Suppressor macrophage (primary cell): ENCODE measurements at regions not wholly inside any gene's neighbourhood (a gene's known extent, or its start where the extent isn't known, plus 50 kb on each side); places are given as distances from the start of the nearest gene placed in this dataset.

Source experiments
- DNase-seq, 4 experiments: peaks; one replicate each; pipeline ENCODE4 v3.0.0-alpha.2; 2020 to 2022

- DNase-seq: peak; percentile 18 to 76 (median 55)
Observed at GRCh38 chr10:10460451-10460850, 557.2 kb upstream of the CELF2 start.

DNA sequence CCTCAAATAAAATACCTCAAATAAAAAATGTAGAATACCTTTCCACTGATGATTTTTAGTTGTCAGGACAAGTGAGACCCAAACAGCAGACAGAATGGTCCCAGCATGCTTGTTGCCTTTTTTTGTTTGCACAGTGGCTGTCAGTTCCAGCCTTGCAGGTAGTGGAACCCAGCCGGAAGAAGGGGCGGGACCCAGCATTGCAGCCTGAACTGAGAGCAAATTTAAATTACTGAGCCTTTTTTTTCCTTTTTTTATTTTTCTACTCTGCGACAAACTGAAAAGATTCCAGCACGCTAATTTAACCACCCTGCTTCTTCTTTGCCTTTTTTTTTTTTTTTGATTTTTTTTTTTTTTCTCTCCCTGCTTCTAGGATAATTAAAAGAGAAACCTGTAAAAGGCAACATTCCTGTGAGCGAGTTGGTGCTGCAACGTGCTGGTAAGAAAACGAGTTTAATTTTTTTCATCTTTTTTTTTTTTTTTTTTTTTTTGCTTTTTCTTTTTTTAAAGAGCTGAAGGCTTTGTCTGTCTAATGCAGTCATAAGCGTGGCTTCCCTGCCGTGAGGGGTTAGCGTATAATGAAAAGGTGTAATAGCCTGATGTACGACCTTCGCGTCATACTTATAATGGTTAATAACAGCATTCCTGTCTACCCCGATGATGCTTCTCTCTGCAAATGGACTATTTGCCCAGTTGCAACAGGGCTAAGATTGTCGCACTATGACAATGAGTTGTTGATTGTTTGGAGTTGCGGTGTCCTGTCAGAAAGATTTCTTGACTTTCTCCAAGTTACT, 555.3 kb upstream of the CELF2 start:
- DNase-seq: no peak

DNA sequence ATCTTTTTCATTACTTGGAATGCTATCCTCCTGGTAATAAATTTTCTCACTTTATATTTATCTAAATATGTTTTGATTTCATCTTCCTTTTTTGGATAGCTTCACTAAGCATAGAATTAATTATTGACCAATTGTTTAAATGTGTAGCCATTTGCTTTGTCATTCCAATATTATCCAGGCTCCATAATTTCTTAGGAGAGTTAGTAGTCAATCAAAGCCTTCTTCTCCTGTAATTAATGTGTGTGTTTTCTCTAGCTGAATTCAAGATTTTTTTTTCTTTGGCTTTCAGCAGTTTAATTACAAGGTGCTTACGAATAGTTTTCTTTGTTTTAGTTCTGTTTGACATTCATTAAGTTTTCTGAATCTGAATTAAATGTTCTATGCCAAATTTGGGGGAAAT, 545.9 kb upstream of the CELF2 start:
- DNase-seq: no peak

DNA sequence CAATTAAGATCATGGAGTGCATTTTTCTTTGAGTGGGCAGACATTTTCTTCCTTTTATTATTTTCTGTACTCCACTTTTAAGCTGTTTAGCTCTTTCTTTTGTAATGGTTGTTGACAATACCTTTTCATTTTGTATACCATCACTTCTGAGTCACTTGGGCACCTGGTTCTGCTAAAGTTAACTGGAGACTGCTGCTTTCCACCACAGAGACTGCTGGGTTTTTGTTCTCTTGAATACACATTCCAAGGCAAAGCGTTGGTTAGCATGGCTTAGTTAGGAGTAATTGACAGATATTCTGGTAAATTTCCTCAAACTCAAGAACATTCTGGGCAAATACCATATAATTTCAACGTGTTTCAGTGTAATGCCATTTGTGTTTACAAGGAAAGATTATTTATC, 541.9 kb upstream of the CELF2 start:
- no peak for DNase-seq

- DNase-seq: no peak
Observed at GRCh38 chr10:10477844-10478243, 539.8 kb upstream of the CELF2 start.

GRCh38 chr10:10479465-10479864, 538.2 kb upstream of the CELF2 start:
- no peak for DNase-seq

DNA sequence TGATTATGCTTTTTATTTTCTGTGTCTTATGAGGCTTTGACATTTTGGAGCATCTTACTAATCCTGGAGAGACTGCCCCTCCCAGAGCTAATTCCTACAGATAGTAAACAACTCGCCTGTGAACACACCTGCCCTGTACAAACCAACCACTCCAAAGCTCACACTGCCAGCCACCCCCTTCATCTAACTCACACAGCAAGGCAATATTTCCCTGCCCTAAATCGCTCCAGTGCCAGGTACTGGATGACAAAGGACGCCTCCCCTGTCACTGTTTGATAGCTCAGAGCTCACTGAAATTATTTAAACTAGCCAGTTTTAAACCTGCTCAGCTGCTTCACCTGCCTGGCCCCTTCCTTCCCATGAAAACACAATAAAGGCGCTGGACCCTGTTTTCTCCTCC, 535.1 kb upstream of the CELF2 start:
- DNase-seq: no peak

DNA sequence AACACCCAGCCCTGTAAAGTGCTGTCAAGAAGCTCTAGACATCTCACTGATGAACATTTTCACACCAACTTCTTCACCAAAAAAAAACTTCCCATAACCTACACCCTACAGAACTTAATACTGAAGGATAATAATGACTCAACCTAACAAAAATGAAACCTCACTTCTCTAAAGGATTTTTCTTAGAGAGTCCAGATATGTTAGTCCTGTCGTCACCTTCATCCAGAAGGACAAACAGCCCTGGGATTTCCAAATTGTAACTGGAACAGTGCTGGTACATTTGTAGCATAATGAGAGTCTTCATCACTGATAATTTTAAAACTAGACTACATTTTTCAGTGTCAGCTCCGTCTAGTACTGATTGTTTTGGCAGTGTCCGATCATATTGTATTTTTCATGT, 528.6 kb upstream of the CELF2 start:
- DNase-seq: no peak

GRCh38 chr10:10489805-10490571, 527.7 kb upstream of the CELF2 start:
- DNase-seq: no peak

DNA sequence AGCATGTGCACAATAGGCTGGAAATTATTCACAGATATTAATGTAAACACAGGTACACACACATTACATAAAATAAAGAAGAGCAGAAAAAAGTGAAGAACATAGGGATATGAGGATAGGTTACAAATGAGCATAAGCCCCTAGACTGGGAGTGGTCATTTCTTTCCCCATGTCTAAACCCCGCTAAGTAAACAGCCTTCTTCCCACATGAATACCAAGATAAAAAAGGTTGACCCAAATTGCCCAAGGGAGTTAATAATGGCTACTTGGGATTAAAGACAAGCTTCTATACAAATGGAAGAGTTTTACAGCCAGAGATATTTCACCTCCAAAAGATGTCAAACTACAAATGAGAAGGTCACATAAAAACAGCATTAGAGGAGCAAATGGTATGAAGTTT, 527.1 kb upstream of the CELF2 start:
- no peak for DNase-seq

DNA sequence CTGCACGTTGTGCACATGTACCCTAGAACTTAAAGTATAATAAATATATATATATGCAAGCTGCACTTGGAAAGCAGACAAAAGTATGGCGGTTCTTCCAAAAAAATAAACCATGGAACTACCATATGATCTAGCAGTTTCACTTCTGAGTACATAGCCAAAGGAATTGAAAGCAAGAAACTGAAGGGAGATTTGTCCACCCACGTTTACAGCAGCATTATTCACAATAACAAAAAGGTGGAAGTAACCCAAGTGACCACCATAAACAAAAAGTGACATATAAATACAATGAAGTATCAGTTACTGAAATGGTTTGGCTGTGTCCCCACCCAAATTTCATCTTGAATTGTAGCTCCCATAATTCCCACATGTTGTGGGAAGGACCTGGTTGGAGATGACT, 525.3 kb upstream of the CELF2 start:
- peak in 1 of 4 experiments; percentile 1 for DNase-seq

GRCh38 chr10:10493833-10494232, 523.8 kb upstream of the CELF2 start:
- no peak for DNase-seq

GRCh38 chr10:10497245-10497644, 520.4 kb upstream of the CELF2 start:
- no peak for DNase-seq

DNA sequence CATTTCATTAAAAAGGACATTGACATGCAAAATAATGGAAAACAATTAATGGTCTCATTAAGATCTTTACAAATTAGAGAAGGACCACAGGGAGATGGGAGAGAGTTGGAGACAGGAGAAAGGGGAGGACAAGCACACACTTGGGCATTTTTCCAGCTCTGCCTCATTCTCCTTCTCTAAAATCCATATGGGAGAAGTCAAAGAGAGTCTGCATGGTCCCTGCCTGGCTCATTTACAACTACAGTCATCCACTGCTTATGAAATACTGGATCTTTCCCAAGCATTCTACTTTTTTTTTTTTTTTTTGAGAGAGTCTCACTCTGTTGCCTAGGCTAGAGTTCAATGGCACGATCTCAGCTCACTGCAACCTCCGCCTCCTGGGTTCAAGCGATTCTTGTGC, 518.9 kb upstream of the CELF2 start:
- DNase-seq: no peak

GRCh38 chr10:10499839-10500238, 517.8 kb upstream of the CELF2 start:
- peak in 2 of 4 experiments; percentile 24 to 37 for DNase-seq

- no peak for DNase-seq
Observed at GRCh38 chr10:10500937-10501336, 516.7 kb upstream of the CELF2 start.

- no peak for DNase-seq
Observed at GRCh38 chr10:10503772-10504171, 513.9 kb upstream of the CELF2 start.

GRCh38 chr10:10508211-10508610, 509.5 kb upstream of the CELF2 start:
- no peak for DNase-seq

DNA sequence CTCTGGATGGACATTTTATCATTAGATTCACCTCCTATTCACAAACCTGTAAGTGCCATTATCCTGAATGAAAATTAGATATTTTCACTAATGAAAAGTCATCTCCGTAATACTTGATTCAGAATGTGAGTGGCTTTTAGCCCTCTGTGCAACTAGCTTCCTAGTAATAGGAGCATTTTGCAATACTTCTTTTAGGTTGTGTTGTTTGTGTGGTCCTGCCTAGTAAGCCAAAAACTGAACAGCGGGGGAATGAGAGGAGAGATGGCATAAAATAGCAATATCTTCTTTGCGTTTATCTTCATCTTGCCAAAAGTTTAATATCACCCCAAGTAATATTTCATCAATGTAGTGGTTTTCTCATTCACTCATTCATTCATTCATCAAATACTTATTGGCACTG, 507.5 kb upstream of the CELF2 start:
- DNase-seq: no peak

DNA sequence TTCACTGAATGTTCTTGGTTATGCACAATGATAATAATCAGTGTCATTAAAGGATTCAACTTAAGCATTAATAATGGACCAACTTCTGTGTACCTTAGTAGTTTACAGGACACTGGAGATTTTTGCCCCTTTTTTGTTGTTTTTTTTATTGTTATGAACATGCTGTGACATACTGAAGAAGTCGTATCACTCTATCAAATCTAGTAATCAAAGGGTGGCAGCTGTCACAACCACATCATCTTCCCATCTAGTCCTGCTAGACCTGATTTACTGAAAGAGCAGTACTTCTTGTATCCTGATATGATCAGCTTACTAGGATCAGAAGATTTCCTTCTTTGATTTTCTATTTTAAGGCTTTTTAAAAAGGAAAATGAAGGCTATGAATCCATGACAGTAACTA, 504.6 kb upstream of the CELF2 start:
- no peak for DNase-seq

DNA sequence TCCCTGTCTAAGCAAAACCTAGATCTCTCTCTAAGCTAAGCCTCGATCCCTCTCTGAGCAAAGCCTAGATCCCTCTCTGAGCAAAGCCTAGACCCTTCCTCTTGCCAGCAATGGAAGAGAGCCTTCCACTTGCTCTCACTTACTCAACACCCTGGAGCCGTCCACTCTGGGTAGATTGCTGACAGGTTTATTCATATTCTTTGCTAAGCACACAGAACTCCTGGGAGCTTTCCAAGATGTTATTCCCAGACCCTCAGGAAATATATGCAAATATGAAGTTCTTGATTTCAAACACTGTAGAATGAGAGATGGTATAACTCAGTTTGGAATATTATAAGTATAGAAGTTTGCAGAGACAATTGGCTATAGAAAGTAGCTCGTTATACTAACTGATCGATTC, 503.8 kb upstream of the CELF2 start:
- DNase-seq: no peak

DNA sequence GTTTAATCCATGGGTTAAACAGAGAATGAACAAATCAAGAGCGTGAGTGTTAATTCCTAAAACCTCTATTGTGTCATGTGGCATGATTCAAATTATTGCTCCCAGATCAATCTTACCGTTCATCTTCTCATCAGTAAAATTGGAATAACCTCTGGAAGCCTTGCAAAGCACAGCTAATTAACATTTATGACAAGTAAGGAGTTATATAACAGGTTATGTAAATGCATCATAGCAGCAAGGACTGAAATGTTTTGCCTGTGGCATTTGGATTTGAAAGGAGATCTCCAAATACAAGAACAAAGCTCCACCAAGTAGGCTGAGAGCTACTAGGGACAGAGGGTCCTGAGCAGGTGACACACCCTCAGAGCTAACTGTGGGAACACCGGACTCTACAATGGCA, 502.9 kb upstream of the CELF2 start:
- no peak for DNase-seq

GRCh38 chr10:10515479-10516204, 502.0 kb upstream of the CELF2 start:
- no peak for DNase-seq
